Limb (tissue), 2 donors: ENCODE measurements at regions not wholly inside any gene's neighbourhood (a gene's known extent, or its start where the extent isn't known, plus 50 kb on each side); places are given as distances from the start of the nearest gene placed in this dataset.

ENCODE experiments used
- DNase-seq, 2 donors: peaks; one replicate each; pipeline ENCODE4 v3.0.0-alpha.2; 2016; ENCODE audit errors: extremely low spot score in 2 of 2

DNA sequence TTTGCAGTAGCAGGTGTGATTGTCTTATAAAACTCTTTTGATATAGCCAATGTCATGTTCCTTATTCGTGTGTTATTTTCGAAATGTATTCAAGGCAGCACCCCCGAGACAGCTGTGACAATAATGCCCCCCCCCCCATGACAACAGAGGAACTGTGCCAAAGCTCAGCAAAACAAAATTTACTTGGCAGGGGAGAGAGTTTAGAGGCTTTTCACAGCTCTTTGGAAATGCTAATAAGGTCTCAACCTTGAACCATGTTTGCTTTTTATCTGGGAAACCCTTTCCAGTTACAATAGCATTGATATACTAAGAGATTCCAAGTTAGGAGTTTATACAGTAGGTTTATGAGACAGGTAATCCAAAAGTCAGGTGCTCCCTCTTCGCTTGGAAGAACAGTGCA, 56.4 kb upstream of the USP44 start:
- no peak for DNase-seq

DNA sequence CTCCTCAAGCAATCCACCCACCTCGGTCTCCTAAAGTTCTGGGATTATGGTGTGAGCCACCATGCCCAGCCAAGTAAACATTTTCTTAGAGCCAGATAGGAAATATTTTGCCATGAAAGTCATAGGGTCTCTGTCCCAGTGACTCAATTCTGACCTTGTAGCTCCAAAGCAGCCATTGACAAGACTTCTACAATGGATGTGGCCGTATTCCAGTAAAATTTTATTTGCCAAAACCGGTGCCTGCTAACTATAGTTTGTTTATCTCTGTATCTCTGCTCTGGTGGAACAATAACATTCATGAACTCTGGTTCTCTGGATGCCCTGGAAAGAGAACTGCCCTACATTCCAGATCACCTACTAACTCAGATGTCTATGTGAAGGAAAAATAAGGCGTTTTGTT, 54.6 kb upstream of the USP44 start:
- DNase-seq, result no peak

DNA sequence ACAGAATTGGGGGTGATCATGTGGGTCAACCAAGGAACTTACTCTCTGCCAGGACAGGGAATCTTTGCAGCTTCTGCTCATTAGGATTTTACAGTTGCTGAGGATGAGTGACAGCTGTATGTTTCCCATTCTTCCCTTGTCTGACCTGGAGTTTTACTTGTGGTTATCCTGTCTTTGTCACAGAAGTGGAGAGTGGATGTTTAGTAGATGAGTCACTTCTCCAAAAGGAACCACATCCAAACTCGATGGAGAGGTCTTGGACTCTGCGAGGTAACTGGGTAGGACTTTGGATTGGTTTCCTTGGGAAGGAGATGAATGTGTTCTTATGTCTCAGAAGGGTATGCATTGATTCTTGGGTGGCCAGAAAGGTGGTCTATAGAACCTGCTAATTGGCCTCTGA, 53.8 kb upstream of the USP44 start:
- DNase-seq, result no peak

DNA sequence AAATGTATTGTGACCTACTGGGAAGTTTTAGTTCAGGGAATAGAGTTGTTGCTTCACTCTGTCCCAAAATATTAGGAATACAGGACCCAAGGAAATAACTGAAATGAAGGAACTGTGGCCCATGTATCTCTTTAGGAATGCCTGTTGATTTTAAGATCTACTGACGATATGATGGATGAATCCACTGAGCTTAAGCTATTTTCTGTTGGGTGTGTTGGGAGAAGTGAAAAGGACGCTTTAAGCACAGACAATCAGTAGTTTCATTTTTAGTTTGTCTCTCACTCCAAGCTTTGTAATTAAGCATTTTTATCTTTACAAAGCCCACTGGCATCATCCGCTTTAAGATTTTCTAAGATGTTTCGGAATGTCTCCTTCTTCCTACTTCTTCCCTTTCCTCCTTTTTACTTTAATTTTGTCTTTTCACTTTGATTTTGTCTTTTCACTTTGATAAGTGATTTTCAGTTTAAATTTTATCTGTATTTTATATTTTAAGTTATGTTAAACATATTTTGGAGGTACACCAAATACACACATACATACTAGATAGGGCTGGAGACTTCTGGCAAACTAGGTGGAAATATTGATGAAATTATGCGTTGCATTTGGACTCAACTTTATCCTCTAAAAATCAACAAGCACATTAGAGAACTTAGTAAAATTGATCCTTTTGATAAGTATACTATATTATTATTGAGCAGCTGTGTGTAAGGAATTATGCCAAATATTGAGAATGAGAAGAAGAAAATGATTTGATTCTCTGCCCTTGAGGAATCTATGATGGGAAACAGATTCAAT, 52.3 kb upstream of the USP44 start:
- no peak for DNase-seq

DNA sequence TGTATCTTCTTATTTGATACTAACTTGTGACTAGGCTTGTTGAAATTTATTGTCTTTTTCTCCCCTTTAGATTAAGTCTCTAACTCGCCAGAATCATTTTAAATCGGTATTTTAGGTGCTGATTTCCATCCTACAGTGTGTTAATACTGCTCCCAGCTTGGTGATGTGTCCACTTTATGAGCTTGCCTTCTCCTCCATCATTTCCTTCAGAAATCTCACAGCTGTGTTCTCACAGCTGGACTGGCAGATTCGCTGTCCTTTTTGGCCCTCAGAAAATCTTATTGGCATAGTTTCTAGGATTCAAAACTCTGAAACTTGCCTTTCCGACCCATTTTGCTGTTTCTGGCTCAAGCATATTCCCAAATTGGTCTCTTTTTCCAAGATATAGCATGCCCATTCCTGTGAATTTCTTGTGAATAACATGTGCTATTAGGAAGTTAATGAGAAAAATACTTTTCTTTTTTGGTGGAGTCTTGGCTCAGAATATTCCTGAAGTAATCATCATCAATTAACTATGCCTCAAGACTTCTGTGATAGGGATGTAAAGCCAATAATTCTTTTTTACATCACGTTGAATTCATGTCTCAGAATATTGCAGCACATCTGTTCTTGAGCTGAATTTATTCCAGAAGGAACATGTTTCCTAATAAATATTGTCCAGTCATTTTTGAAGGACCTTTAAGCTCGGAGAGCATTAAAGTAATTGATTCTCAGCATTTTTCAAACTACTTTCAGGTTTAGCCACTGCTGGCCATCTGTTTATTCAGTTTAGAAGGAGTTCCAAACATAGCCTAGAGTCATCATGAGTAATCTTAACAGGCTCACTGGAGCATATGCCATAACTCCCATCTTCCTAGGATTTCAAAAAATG, 50.0 kb upstream of the USP44 start:
- DNase-seq, result peak in 1 of 2 donors; percentile 65
